OCI-LY1 (cell line): ENCODE measurements at regions not wholly inside any gene's neighbourhood (a gene's known extent, or its start where the extent isn't known, plus 50 kb on each side); places are given as distances from the start of the nearest gene placed in this dataset.

Source experiments
- EZH2 ChIP-seq: fragments of 200-600 bp; sonication (generic), shearing (Covaris generic); IDR thresholded peaks from 2 replicates; pipeline ENCODE4 v1.8.0; 2017; ENCODE audit warnings: borderline replicate concordance, mixed run types, mild to moderate bottlenecking, antibody characterized with exemption, low read length, moderate library complexity, mixed read lengths
- TF ChIP-seq, protein P1 (sequence below): fragments of 200-600 bp; sonication (generic), shearing (Covaris generic); IDR thresholded peaks from 2 replicates; pipeline ENCODE4 v1.5.1; 2017; ENCODE audit warnings: mild to moderate bottlenecking, antibody characterized with exemption, low read length, moderate library complexity, mixed read lengths

DNA sequence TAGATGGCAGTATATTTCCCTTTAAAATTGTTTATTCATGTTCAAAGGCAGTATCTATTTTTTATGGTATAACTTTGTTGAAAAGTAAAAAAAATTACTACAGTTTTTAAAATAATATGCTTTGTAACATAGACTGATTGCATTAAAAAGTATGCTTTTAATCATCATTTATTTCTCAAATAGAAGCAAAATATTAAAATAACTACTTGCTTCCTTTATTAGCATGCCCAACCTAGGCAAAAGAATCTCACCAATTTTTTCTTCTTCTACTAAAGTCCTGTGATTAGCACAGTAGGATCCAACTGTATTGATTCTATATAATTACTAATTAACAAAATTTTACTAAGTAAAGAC lies 69.6 kb upstream of the NFKB1 start:
- TF ChIP-seq, protein P1, sequence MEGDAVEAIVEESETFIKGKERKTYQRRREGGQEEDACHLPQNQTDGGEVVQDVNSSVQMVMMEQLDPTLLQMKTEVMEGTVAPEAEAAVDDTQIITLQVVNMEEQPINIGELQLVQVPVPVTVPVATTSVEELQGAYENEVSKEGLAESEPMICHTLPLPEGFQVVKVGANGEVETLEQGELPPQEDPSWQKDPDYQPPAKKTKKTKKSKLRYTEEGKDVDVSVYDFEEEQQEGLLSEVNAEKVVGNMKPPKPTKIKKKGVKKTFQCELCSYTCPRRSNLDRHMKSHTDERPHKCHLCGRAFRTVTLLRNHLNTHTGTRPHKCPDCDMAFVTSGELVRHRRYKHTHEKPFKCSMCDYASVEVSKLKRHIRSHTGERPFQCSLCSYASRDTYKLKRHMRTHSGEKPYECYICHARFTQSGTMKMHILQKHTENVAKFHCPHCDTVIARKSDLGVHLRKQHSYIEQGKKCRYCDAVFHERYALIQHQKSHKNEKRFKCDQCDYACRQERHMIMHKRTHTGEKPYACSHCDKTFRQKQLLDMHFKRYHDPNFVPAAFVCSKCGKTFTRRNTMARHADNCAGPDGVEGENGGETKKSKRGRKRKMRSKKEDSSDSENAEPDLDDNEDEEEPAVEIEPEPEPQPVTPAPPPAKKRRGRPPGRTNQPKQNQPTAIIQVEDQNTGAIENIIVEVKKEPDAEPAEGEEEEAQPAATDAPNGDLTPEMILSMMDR: no peak
- TF ChIP-seq EZH2: no peak
